HEK293T (cell line): ENCODE measurements at regions not wholly inside any gene's neighbourhood (a gene's known extent, or its start where the extent isn't known, plus 50 kb on each side); places are given as distances from the start of the nearest gene placed in this dataset.

Source experiments
- CTCF ChIA-PET: fragments of 350-600 bp; formaldehyde crosslinking; extraction: SDS; loops from one replicate; lab custom pipeline; 2021; ENCODE audit warnings: antibody characterized with exemption, inconsistent platforms; lab: Yijun Ruan, JAX
- POLR2A ChIA-PET: fragments of 350-600 bp; formaldehyde crosslinking; extraction: SDS; loops from one replicate; lab custom pipeline; 2020; ENCODE audit warnings: antibody characterized with exemption, inconsistent platforms; lab: Yijun Ruan, JAX
- DNase-seq: peaks from one replicate; pipeline ENCODE4 v3.0.0; 2012; ENCODE audit warnings: mixed read lengths; ENCODE audit errors: extremely low spot score
- ARNT ChIP-seq: fragments of 450-650 bp; IDR thresholded peaks from 2 replicates; pipeline ENCODE4 v1.6.1; 2017; ENCODE audit warnings: mild to moderate bottlenecking
- BHLHE40 ChIP-seq: fragments of 450-650 bp; IDR thresholded peaks from 2 replicates; pipeline ENCODE4 v1.6.1; 2016; ENCODE audit warnings: mild to moderate bottlenecking, moderate library complexity, borderline replicate concordance
- CTBP1 ChIP-seq: fragments of 450-650 bp; IDR thresholded peaks from 2 replicates; pipeline ENCODE4 v1.6.1; 2016; ENCODE audit warnings: borderline replicate concordance
- ELF4 ChIP-seq: fragments of 450-650 bp; IDR thresholded peaks from 2 replicates; pipeline ENCODE4 v1.6.1; 2017; ENCODE audit warnings: antibody characterized with exemption
- FOXA1 ChIP-seq: fragments of 450-650 bp; IDR thresholded peaks from 2 replicates; pipeline ENCODE4 v1.6.1; 2016; ENCODE audit warnings: mild to moderate bottlenecking
- FOXK2 ChIP-seq: fragments of 450-650 bp; IDR thresholded peaks from 2 replicates; pipeline ENCODE4 v1.6.1; 2016; ENCODE audit warnings: mild to moderate bottlenecking
- FOXM1 ChIP-seq: fragments of 450-650 bp; IDR thresholded peaks from 2 replicates; pipeline ENCODE4 v1.6.1; 2017; ENCODE audit warnings: mild to moderate bottlenecking, borderline replicate concordance
- HDGF ChIP-seq: fragments of 450-650 bp; IDR thresholded peaks from 2 replicates; pipeline ENCODE4 v1.6.1; 2017; ENCODE audit warnings: antibody characterized with exemption, borderline replicate concordance
- L3MBTL2 ChIP-seq: fragments of 450-650 bp; conservative IDR thresholded peaks from 2 replicates; pipeline ENCODE4 v1.6.1; 2016; ENCODE audit warnings: mild to moderate bottlenecking
- LEF1 ChIP-seq: fragments of 450-650 bp; IDR thresholded peaks from 2 replicates; pipeline ENCODE4 v1.6.1; 2017; ENCODE audit warnings: mild to moderate bottlenecking, borderline replicate concordance
- NFRKB ChIP-seq: fragments of 450-650 bp; IDR thresholded peaks from 2 replicates; pipeline ENCODE4 v1.6.1; 2016; ENCODE audit warnings: mild to moderate bottlenecking, moderate library complexity
- PKNOX1 ChIP-seq: fragments of 450-650 bp; IDR thresholded peaks from 2 replicates; pipeline ENCODE4 v1.6.1; 2016
- SP1 ChIP-seq: fragments of 450-650 bp; IDR thresholded peaks from 2 replicates; pipeline ENCODE4 v1.6.1; 2017
- SUZ12 ChIP-seq: fragments of 450-650 bp; IDR thresholded peaks from 2 replicates; pipeline ENCODE4 v1.6.1; 2016; ENCODE audit warnings: mild to moderate bottlenecking
- TARDBP ChIP-seq: fragments of 450-650 bp; IDR thresholded peaks from 2 replicates; pipeline ENCODE4 v1.6.1; 2016
- ZNF384 ChIP-seq: fragments of 450-650 bp; IDR thresholded peaks from 2 replicates; pipeline ENCODE4 v1.6.1; 2016

GRCh38 chr3:167901138-167901537 lies 165.6 kb downstream of the SERPINI1 start:
- TF ChIP-seq ZNF384, result no peak
- DNase-seq, result no peak
- POLR2A ChIA-PET, result no interaction called here
- CTCF ChIA-PET, result no interaction called here

- ChIA-PET POLR2A (no interaction called here), CTCF (no interaction called here)
- TF ChIP-seq ZNF384 (no peak), SP1 (no peak), FOXM1 (no peak)
- DNase-seq, result no peak
These were observed 163.6 kb downstream of the SERPINI1 start for GRCh38 chr3:167899093-167899492.

GRCh38 chr3:167898091-167898490 lies 162.6 kb downstream of the SERPINI1 start:
- ChIA-PET CTCF (no interaction called here), POLR2A (no interaction called here)
- TF ChIP-seq SUZ12, result no peak
- DNase-seq, result no peak

- no peak for DNase-seq
- ChIA-PET POLR2A (interaction anchor here (0.8 kb wide), 1 partner anchor 14 kb away, joined by 3 read pairs; no protein-coding TSS in a partner anchor), CTCF (no interaction called here)
- TF ChIP-seq PKNOX1 (no peak), ARNT (no peak), L3MBTL2 (no peak), HDGF (no peak), FOXA1 (no peak), FOXK2 (no peak), NFRKB (no peak), ELF4 (no peak), FOXM1 (no peak), ZNF384 (no peak), SP1 (no peak), BHLHE40 (no peak), LEF1 (no peak), TARDBP (no peak), SUZ12 (no peak), CTBP1 (no peak)
These were observed 160.2 kb downstream of the SERPINI1 start for GRCh38 chr3:167895684-167896083.

- ChIA-PET POLR2A (no interaction called here), CTCF (no interaction called here)
These were observed 159.7 kb downstream of the SERPINI1 start for GRCh38 chr3:167895178-167895577.

GRCh38 chr3:167892205-167892604 lies 156.7 kb downstream of the SERPINI1 start:
- no peak for DNase-seq
- ChIA-PET CTCF (no interaction called here), POLR2A (no interaction called here)
- TF ChIP-seq PKNOX1, result no peak
- no peak for TF ChIP-seq NFRKB
- no peak for TF ChIP-seq ELF4
- TF ChIP-seq BHLHE40, result no peak

More at GRCh38 chr3:167895178-167895577, 159.7 kb downstream of the SERPINI1 start:
- TF ChIP-seq BHLHE40, result no peak
- no peak for TF ChIP-seq ELF4
- TF ChIP-seq PKNOX1, result no peak
- no peak for TF ChIP-seq L3MBTL2
- TF ChIP-seq SUZ12, result no peak
- TF ChIP-seq CTBP1, result no peak
- no peak for TF ChIP-seq FOXK2
- no peak for TF ChIP-seq ARNT
- no peak for DNase-seq

- DNase-seq, result no peak
- TF ChIP-seq FOXK2 (no peak), SP1 (no peak), PKNOX1 (no peak), ARNT (no peak), ELF4 (no peak), ZNF384 (no peak)
These were observed 151.6 kb downstream of the SERPINI1 start for GRCh38 chr3:167887096-167887495.

More at GRCh38 chr3:167887096-167887495, 151.6 kb downstream of the SERPINI1 start:
- POLR2A ChIA-PET, result no interaction called here
- CTCF ChIA-PET, result no interaction called here
